Activated gamma-delta T cell treated with anti-CD3 and anti-CD28 coated beads, Interleukin-2, amount 50 U/mL, for 16 hours (primary cell): ENCODE measurements at regions not wholly inside any gene's neighbourhood (a gene's known extent, or its start where the extent isn't known, plus 50 kb on each side); places are given as distances from the start of the nearest gene placed in this dataset.
"Not testable (repeated sequence)": the region's sequence is repeated elsewhere in the genome, so short reads cannot be mapped to it uniquely, and the experiment has no call there.

Experiments
- DNase-seq: peaks from one replicate; pipeline ENCODE4 v3.0.0-alpha.2; 2020; ENCODE audit warnings: low read depth

- DNase-seq = not testable (repeated sequence)
Measured at GRCh38 chr5:158446761-158447160, 587.8 kb upstream of the CLINT1 start.

GRCh38 chr5:158439204-158439603 lies 580.3 kb upstream of the CLINT1 start:
- DNase-seq = not testable (repeated sequence)

- no peak for DNase-seq
Measured at GRCh38 chr5:158436271-158437065, 577.5 kb upstream of the CLINT1 start.

GRCh38 chr5:158435161-158435616 lies 576.2 kb upstream of the CLINT1 start:
- DNase-seq = no peak

- DNase-seq = no peak
Measured at GRCh38 chr5:158434749-158435148, 575.8 kb upstream of the CLINT1 start.

- DNase-seq = no peak
Measured at GRCh38 chr5:158433634-158434033, 574.7 kb upstream of the CLINT1 start.

- no peak for DNase-seq
Measured at GRCh38 chr5:158431369-158432029, 572.6 kb upstream of the CLINT1 start.

- DNase-seq = no peak
Measured at GRCh38 chr5:158430798-158431167, 571.8 kb upstream of the CLINT1 start.

GRCh38 chr5:158430166-158430797 lies 571.3 kb upstream of the CLINT1 start:
- DNase-seq = no peak

GRCh38 chr5:158429564-158429963 lies 570.6 kb upstream of the CLINT1 start:
- DNase-seq = no peak

- no peak for DNase-seq
Measured at GRCh38 chr5:158423623-158424200, 564.8 kb upstream of the CLINT1 start.

- no peak for DNase-seq
Measured at GRCh38 chr5:158422653-158423515, 563.9 kb upstream of the CLINT1 start.

- DNase-seq = no peak
Measured at GRCh38 chr5:158421319-158421718, 562.4 kb upstream of the CLINT1 start.

GRCh38 chr5:158419186-158419585 lies 560.2 kb upstream of the CLINT1 start:
- no peak for DNase-seq

GRCh38 chr5:158414780-158415179 lies 555.8 kb upstream of the CLINT1 start:
- DNase-seq = no peak

GRCh38 chr5:158414333-158414762 lies 555.4 kb upstream of the CLINT1 start:
- no peak for DNase-seq

GRCh38 chr5:158413122-158413680 lies 554.3 kb upstream of the CLINT1 start:
- no peak for DNase-seq

GRCh38 chr5:158410976-158411375 lies 552.0 kb upstream of the CLINT1 start:
- no peak for DNase-seq

- DNase-seq = no peak
Measured at GRCh38 chr5:158409507-158409906, 550.6 kb upstream of the CLINT1 start.

- no peak for DNase-seq
Measured at GRCh38 chr5:158407824-158408195, 548.9 kb upstream of the CLINT1 start.
